GM12878 (cell line): ENCODE measurements at regions not wholly inside any gene's neighbourhood (a gene's known extent, or its start where the extent isn't known, plus 50 kb on each side); places are given as distances from the start of the nearest gene placed in this dataset.

Experiments used
- ATAC-seq: fragments of 200-7000 bp; cut with Tn5 transposase; 3 replicates; pipeline ENCODE4 v1.9.1; 2020; ENCODE audit warnings: mild to moderate bottlenecking, moderate library complexity
- BruUV-seq: library from RNA; stranded (reverse); fragments of 400-500 nt; replicated peaks from 2 replicates; lab custom pipeline; 2021; lab: Mats Ljungman, UMichigan
- CTCF ChIA-PET: fragments of 300-600 bp; sonication (Branson Sonifier 250); formaldehyde crosslinking; extraction: SDS; loops from one replicate; lab custom pipeline; 2021; ENCODE audit warnings: inconsistent platforms; lab: Yijun Ruan, JAX
- POLR2A ChIA-PET: fragments of 350-600 bp; formaldehyde crosslinking; extraction: SDS; loops from one replicate; lab custom pipeline; 2021; ENCODE audit warnings: inconsistent platforms; lab: Charles Lee
- RAD21 ChIA-PET: fragments of 300-600 bp; sonication (Branson Sonifier 250); formaldehyde crosslinking; loops from one replicate; lab custom pipeline; 2023; ENCODE audit warnings: antibody characterized with exemption; ENCODE audit not compliant: unreplicated experiment; lab: Charles Lee
- SMC1A ChIA-PET: fragments of 300-600 bp; sonication (Branson Sonifier 250); formaldehyde crosslinking; loops from one replicate; lab custom pipeline; 2023; ENCODE audit not compliant: unreplicated experiment, uncharacterized antibody; lab: Charles Lee
- DNase-seq: peaks from one replicate; pipeline ENCODE4 v3.0.0-alpha.2; 2011; ENCODE audit warnings: low read depth, low spot score
- FAIRE-seq: peaks from 3 replicates; lab custom pipeline; 2011; peaks lifted over from hg19 to GRCh38; lab: Jason Lieb, UNC
- H2AFZ ChIP-seq: 2 replicates; pipeline ENCODE4 v1.6.0; 2011; ENCODE audit warnings: low read depth, low read length, control low read depth; ENCODE audit not compliant: control insufficient read depth
- H3K27ac ChIP-seq: 2 replicates; pipeline ENCODE4 v1.5.1; 2011; ENCODE audit warnings: control low read depth; ENCODE audit not compliant: control insufficient read depth, insufficient read depth
- H3K27me3 ChIP-seq, 2 experiments: replicated peaks in 1 of 2; 2 replicates each; pipeline versions ENCODE4 v1.6.0 to v1.6.1; 2011; ENCODE audit warnings: low read length in 1 of 2; ENCODE audit not compliant: control insufficient read depth in 2 of 2, insufficient read depth in 2 of 2
- H3K36me3 ChIP-seq, 2 experiments: 2 replicates each; pipeline ENCODE4 v1.5.1; 2011; ENCODE audit warnings: low read length in 1 of 2; ENCODE audit not compliant: control insufficient read depth in 2 of 2, insufficient read depth in 2 of 2
- H3K4me1 ChIP-seq: 2 replicates; pipeline ENCODE4 v1.6.1; 2011; ENCODE audit warnings: mild to moderate bottlenecking, low read length, moderate library complexity, mixed read lengths; ENCODE audit not compliant: control insufficient read depth, insufficient read depth
- H3K4me2 ChIP-seq: 2 replicates; pipeline ENCODE4 v1.6.0; 2011; ENCODE audit warnings: control low read depth; ENCODE audit not compliant: control insufficient read depth, insufficient read depth
- H3K4me3 ChIP-seq: fragments of 200-600 bp; sonication (generic); 2 replicates; pipeline ENCODE4 v1.5.1; 2016
- H3K79me2 ChIP-seq: 2 replicates; pipeline ENCODE4 v1.6.0; 2011; ENCODE audit warnings: low read length; ENCODE audit not compliant: control insufficient read depth, insufficient read depth
- H3K9ac ChIP-seq: 2 replicates; pipeline ENCODE4 v1.8.0; 2011; ENCODE audit warnings: low read length, control low read depth, mixed read lengths; ENCODE audit not compliant: control insufficient read depth, insufficient read depth
- H3K9me3 ChIP-seq: replicated peaks from 3 replicates; pipeline ENCODE4 v1.5.1; 2011; ENCODE audit warnings: mild to moderate bottlenecking, low read length; ENCODE audit not compliant: control insufficient read depth, insufficient read depth
- H4K20me1 ChIP-seq: 2 replicates; pipeline ENCODE4 v1.6.0; 2011; ENCODE audit not compliant: control insufficient read depth, insufficient read depth
- MEF2B ChIP-seq: fragments of 450-650 bp; IDR thresholded peaks from 2 replicates; pipeline ENCODE4 v1.6.1; 2018; ENCODE audit warnings: mild to moderate bottlenecking, moderate library complexity; ENCODE audit not compliant: partially characterized antibody, poor library complexity, severe bottlenecking
- NBN ChIP-seq: fragments of 450-650 bp; IDR thresholded peaks from 2 replicates; pipeline ENCODE4 v1.6.1; 2016
- NFXL1 ChIP-seq: fragments of 450-650 bp; IDR thresholded peaks from 2 replicates; pipeline ENCODE4 v1.6.1; 2017; ENCODE audit warnings: antibody characterized with exemption, mild to moderate bottlenecking, borderline replicate concordance
- PML ChIP-seq: IDR thresholded peaks from 2 replicates; pipeline ENCODE4 v1.6.1; 2012; ENCODE audit warnings: low read length, inconsistent platforms
- SMARCA5 ChIP-seq: fragments of 450-650 bp; IDR thresholded peaks from 2 replicates; pipeline ENCODE4 v1.6.1; 2017; ENCODE audit warnings: mild to moderate bottlenecking
- TAF1 ChIP-seq: IDR thresholded peaks from 2 replicates; pipeline ENCODE4 v1.6.1; 2011; ENCODE audit warnings: mild to moderate bottlenecking, low read depth, low read length, borderline replicate concordance
- TARDBP ChIP-seq: IDR thresholded peaks from 2 replicates; pipeline ENCODE4 v1.6.1; 2016; ENCODE audit warnings: borderline replicate concordance
- USF1 ChIP-seq: IDR thresholded peaks from 2 replicates; pipeline ENCODE4 v1.6.1; 2011; ENCODE audit warnings: borderline replicate concordance, low read depth, mild to moderate bottlenecking, moderate library complexity, mixed read lengths, low read length; ENCODE audit not compliant: insufficient read depth; ENCODE audit errors: extremely low read length
- WGBS: methylation state at CpG from one replicate; pipeline ENCODE4 v1.1.6; 2016; ENCODE audit warnings: low lambda C conversion rate; ENCODE audit not compliant: insufficient replicate concordance, insufficient coverage; ENCODE audit errors: missing lambda C conversion rate; 5-methylcytosine and 5-hydroxymethylcytosine counted together
- in situ Hi-C: fragments of 300-500 bp; cut with MboI; formaldehyde crosslinking; loops from 9 replicates; pipeline ENCODE4 v1.14.3; 2018; ENCODE audit warnings: mixed read lengths
- intact Hi-C: fragments of 100-400 bp; cut with micrococcal nuclease; formaldehyde crosslinking; loops from one replicate; pipeline ENCODE4 v1.14.2; 2022; ENCODE audit not compliant: unreplicated experiment
- TF ChIP-seq, protein P1 (sequence below): IDR thresholded peaks from 2 replicates; pipeline ENCODE4 v1.6.1; 2012; ENCODE audit warnings: low read depth, low read length, improper control_type of control experiment

DNA sequence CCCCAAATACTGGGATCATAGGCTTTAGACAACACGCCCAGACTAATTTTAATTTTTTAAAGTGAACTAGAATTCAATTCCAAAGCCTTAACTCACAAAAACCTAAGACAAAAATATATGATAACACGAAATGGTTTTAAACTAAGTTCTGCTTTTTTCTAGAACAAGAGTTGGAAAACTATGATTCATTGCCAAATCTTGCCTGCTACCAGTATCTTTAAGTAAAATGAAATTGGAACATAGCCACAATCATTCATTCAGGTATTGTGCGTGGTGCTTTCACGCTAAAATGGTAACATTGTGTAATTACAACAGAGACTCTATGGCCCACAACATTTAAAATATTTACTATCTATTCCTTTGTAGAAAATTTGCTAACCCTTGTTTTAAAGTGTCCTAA is 488.0 kb upstream of the ZNF385D start (continued):
- TF ChIP-seq TARDBP (no peak), TAF1 (no peak), MEF2B (no peak), PML (no peak)
- TF ChIP-seq, all 136 proteins: peak for 0

DNA sequence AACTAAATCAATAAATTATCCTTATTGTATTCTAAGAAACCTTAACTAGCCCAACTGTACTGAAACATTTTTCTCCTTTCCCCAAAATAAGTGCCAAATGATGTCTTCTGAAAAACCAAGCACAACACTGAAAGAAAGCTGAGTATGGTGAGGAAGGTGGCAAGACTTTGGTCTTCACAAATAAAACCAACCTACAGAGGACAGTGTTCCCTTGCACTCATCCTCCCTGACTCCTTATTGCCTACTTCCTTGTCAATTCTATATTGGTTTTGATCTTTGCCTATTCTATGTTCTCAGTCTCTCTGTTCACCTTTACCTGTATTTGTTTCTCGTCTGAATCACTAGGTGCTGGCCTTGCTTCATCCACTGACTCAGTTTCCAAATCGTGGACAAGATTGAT is 490.1 kb upstream of the ZNF385D start:
- TF ChIP-seq NFXL1, result no peak
- ChIA-PET SMC1A (no interaction called here), POLR2A (no interaction called here), RAD21 (no interaction called here), CTCF (no interaction called here)
- Histone ChIP-seq H3K4me2 (no peak overlapping the region), H3K4me3 (no peak overlapping the region), H3K36me3 (no peaks in the 10 kb centered on the region), H4K20me1 (no peaks in the 10 kb centered on the region), H3K9ac (no peak overlapping the region), H2AFZ (no peak overlapping the region), H3K27ac (no peak overlapping the region), H3K27me3 (no peaks in the 10 kb centered on the region), H3K4me1 (no peaks in the 10 kb centered on the region), H3K9me3 (no peaks in the 10 kb centered on the region), H3K79me2 (no peaks in the 10 kb centered on the region)
- BruUV-seq, result no TSS peak
- in situ Hi-C loops, result no loop called here
- intact Hi-C loops, result no loop called here
- FAIRE-seq, result no peak
- DNase-seq, result no peak
- 2% methylated on average over 2 of the region's 2 CpGs for WGBS
- ATAC-seq, result no peak

- Histone ChIP-seq H3K4me1 (no peaks in the 10 kb centered on the region), H3K79me2 (no peaks in the 10 kb centered on the region), H3K9ac (no peak overlapping the region), H3K27me3 (no peaks in the 10 kb centered on the region), H4K20me1 (no peaks in the 10 kb centered on the region), H3K4me3 (no peak overlapping the region), H3K27ac (no peak overlapping the region), H2AFZ (no peak overlapping the region), H3K4me2 (no peak overlapping the region), H3K36me3 (no peaks in the 10 kb centered on the region), H3K9me3 (no peaks in the 10 kb centered on the region)
- WGBS, result 16% methylated on average over 3 of the region's 3 CpGs
- POLR2A ChIA-PET, result no interaction called here
- RAD21 ChIA-PET, result no interaction called here
- FAIRE-seq (no peak), ATAC-seq (no peak), DNase-seq (no peak)
- CTCF ChIA-PET, result interaction anchor here (0.6 kb wide), 1 partner anchor 1474 kb away, joined by 3 read pairs; no protein-coding TSS in a partner anchor
- TF ChIP-seq USF1 (no peak), NBN (no peak), SMARCA5 (no peak)
- TF ChIP-seq, protein P1, sequence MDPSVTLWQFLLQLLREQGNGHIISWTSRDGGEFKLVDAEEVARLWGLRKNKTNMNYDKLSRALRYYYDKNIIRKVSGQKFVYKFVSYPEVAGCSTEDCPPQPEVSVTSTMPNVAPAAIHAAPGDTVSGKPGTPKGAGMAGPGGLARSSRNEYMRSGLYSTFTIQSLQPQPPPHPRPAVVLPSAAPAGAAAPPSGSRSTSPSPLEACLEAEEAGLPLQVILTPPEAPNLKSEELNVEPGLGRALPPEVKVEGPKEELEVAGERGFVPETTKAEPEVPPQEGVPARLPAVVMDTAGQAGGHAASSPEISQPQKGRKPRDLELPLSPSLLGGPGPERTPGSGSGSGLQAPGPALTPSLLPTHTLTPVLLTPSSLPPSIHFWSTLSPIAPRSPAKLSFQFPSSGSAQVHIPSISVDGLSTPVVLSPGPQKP, result no peak
- intact Hi-C loops (no loop called here), in situ Hi-C loops (no loop called here)
- SMC1A ChIA-PET, result interaction anchor here (0.7 kb wide), 1 partner anchor 14 kb away, joined by 3 read pairs; no protein-coding TSS in a partner anchor
- BruUV-seq, result no TSS peak
Observed at GRCh38 chr3:22244761-22245521, 493.9 kb upstream of the ZNF385D start.
